Skeletal muscle cell (primary cell): ENCODE measurements at regions not wholly inside any gene's neighbourhood (a gene's known extent, or its start where the extent isn't known, plus 50 kb on each side); places are given as distances from the start of the nearest gene placed in this dataset.
"Not testable (repeated sequence)": the region's sequence is repeated elsewhere in the genome, so short reads cannot be mapped to it uniquely, and the experiment has no call there.

ENCODE experiments used
- DNase-seq: peaks from one replicate; pipeline ENCODE4 v3.0.0-alpha.2; 2010; ENCODE audit warnings: low read depth
- H3K4me3 ChIP-seq: 2 replicates; pipeline ENCODE4 v1.5.1; 2011; ENCODE audit warnings: low read depth, mild to moderate bottlenecking, control low read depth, low read length, moderate library complexity

GRCh38 chr20:16860914-16861313 is 112.8 kb downstream of the OTOR start:
- DNase-seq: no peak
- H3K4me3 ChIP-seq: no peak overlapping the region

GRCh38 chr20:16861708-16862107 is 113.5 kb downstream of the OTOR start:
- DNase-seq: no peak
- H3K4me3 ChIP-seq: no peak overlapping the region

GRCh38 chr20:16863303-16863702 is 115.1 kb downstream of the OTOR start:
- no peak overlapping the region for H3K4me3 ChIP-seq
- no peak for DNase-seq

GRCh38 chr20:16864069-16864468 is 115.9 kb downstream of the OTOR start:
- H3K4me3 ChIP-seq: no peak overlapping the region
- no peak for DNase-seq

GRCh38 chr20:16864963-16865362 is 116.8 kb downstream of the OTOR start:
- H3K4me3 ChIP-seq: no peak overlapping the region
- no peak for DNase-seq

GRCh38 chr20:16865406-16865805 is 117.2 kb downstream of the OTOR start:
- DNase-seq: no peak
- H3K4me3 ChIP-seq: no peak overlapping the region

GRCh38 chr20:16873124-16873523 is 125.0 kb downstream of the OTOR start:
- not testable (repeated sequence) for DNase-seq, H3K4me3 ChIP-seq

GRCh38 chr20:16877053-16877554 is 128.9 kb downstream of the OTOR start:
- no peak for DNase-seq

GRCh38 chr20:16885746-16886145 is 137.6 kb downstream of the OTOR start:
- no peak overlapping the region for H3K4me3 ChIP-seq
- no peak for DNase-seq

More at GRCh38 chr20:16877053-16877554, 128.9 kb downstream of the OTOR start:
- H3K4me3 ChIP-seq: no peak overlapping the region

GRCh38 chr20:16898433-16898832 is 150.3 kb downstream of the OTOR start:
- H3K4me3 ChIP-seq: no peak overlapping the region
- DNase-seq: peak; percentile 35

- H3K4me3 ChIP-seq: no peak overlapping the region
- DNase-seq: no peak
Measured at GRCh38 chr20:16902662-16903061, 154.5 kb downstream of the OTOR start.

- no peak for DNase-seq
Measured at GRCh38 chr20:16904751-16905150, 156.6 kb downstream of the OTOR start.

GRCh38 chr20:16914277-16914676 is 166.1 kb downstream of the OTOR start:
- no peak overlapping the region for H3K4me3 ChIP-seq
- DNase-seq: no peak

More at GRCh38 chr20:16904751-16905150, 156.6 kb downstream of the OTOR start:
- H3K4me3 ChIP-seq: no peak overlapping the region

GRCh38 chr20:16916165-16916564 is 168.0 kb downstream of the OTOR start:
- no peak overlapping the region for H3K4me3 ChIP-seq
- DNase-seq: no peak

- DNase-seq: no peak
- no peak overlapping the region for H3K4me3 ChIP-seq
Measured at GRCh38 chr20:16917636-16918035, 169.5 kb downstream of the OTOR start.

GRCh38 chr20:16918366-16918765 is 170.2 kb downstream of the OTOR start:
- no peak overlapping the region for H3K4me3 ChIP-seq

GRCh38 chr20:16919841-16920240 is 171.7 kb downstream of the OTOR start:
- H3K4me3 ChIP-seq: no peak overlapping the region
- no peak for DNase-seq

More at GRCh38 chr20:16918366-16918765, 170.2 kb downstream of the OTOR start:
- no peak for DNase-seq

GRCh38 chr20:16922834-16923233 is 174.7 kb downstream of the OTOR start:
- H3K4me3 ChIP-seq: no peak overlapping the region
- DNase-seq: peak; percentile 91

- no peak for DNase-seq
- no peak overlapping the region for H3K4me3 ChIP-seq
Measured at GRCh38 chr20:16926626-16927430, 178.7 kb downstream of the OTOR start.

- H3K4me3 ChIP-seq: no peak overlapping the region
- peak; percentile 32 for DNase-seq
Measured at GRCh38 chr20:16929756-16930155, 181.6 kb downstream of the OTOR start.

- H3K4me3 ChIP-seq: no peak overlapping the region
- no peak for DNase-seq
Measured at GRCh38 chr20:16930656-16931055, 182.5 kb downstream of the OTOR start.
